ENCODE measurements at regions not wholly inside any gene's neighbourhood (a gene's known extent, or its start where the extent isn't known, plus 50 kb on each side); places are given as distances from the start of the nearest gene placed in this dataset.

DNA sequence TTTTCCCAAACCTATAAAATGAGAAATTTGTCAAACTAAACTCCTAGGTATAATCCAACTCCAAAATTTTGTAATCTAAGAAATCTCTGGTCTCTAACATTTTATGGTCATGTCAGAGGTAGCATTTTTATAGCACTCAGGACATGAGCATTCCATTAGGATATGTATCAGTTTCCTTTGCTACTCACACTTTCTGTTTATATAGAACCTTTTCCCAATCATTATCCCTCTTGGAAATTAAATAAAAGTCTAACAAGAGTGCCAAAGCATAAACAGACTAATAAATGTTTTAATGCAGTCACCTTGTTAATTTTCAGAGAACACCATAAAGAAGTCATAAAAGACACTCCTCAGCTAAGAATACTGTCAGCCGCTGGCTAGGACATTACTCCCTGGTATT, 300.0 kb upstream of the CWC22 start:
- TF ChIP-seq CHD1 (IDR thresholded peaks at IDR 0.05; ENCODE audit: low read depth, low read length) (no peak), USF2 (IDR thresholded peaks at IDR 0.05; ENCODE audit: low read depth, low read length) (no peak), POLR2A (IDR thresholded peaks at IDR 0.05; ENCODE audit: low read depth, low read length) (no peak), MAFK (IDR thresholded peaks at IDR 0.05; ENCODE audit: low read depth, low read length) (no peak), RFX5 (IDR thresholded peaks at IDR 0.05; ENCODE audit: low read depth, low read length) (no peak), FOS (IDR thresholded peaks at IDR 0.05; ENCODE audit: low read depth, low read length) (no peak), SMC3 (IDR thresholded peaks at IDR 0.05; ENCODE audit: low read depth, low read length) (no peak), RCOR1 (IDR thresholded peaks at IDR 0.05; ENCODE audit: insufficient replicate concordance, low read length) (no peak), RAD21 (IDR thresholded peaks at IDR 0.05; ENCODE audit: low read length) (no peak), BHLHE40 (IDR thresholded peaks at IDR 0.05; ENCODE audit: low read depth, low read length) (no peak), MXI1 (IDR thresholded peaks at IDR 0.05; ENCODE audit: borderline replicate concordance, low read depth, low read length) (no peak), MAZ (IDR thresholded peaks at IDR 0.05; ENCODE audit: borderline replicate concordance, low read depth, low read length) (no peak)
- TF ChIP-seq, protein P1, sequence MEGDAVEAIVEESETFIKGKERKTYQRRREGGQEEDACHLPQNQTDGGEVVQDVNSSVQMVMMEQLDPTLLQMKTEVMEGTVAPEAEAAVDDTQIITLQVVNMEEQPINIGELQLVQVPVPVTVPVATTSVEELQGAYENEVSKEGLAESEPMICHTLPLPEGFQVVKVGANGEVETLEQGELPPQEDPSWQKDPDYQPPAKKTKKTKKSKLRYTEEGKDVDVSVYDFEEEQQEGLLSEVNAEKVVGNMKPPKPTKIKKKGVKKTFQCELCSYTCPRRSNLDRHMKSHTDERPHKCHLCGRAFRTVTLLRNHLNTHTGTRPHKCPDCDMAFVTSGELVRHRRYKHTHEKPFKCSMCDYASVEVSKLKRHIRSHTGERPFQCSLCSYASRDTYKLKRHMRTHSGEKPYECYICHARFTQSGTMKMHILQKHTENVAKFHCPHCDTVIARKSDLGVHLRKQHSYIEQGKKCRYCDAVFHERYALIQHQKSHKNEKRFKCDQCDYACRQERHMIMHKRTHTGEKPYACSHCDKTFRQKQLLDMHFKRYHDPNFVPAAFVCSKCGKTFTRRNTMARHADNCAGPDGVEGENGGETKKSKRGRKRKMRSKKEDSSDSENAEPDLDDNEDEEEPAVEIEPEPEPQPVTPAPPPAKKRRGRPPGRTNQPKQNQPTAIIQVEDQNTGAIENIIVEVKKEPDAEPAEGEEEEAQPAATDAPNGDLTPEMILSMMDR (conservative IDR thresholded peaks at IDR 0.05; ENCODE audit: low read depth, low read length) = no peak
